Pancreas (tissue), 10 donors: ENCODE measurements at regions not wholly inside any gene's neighbourhood (a gene's known extent, or its start where the extent isn't known, plus 50 kb on each side); places are given as distances from the start of the nearest gene placed in this dataset.
A peak's percentile ranks its signal among the peaks of the same experiment; 100 is the strongest.

Experiments used
- ATAC-seq, 4 donors: fragments of 200-7000 bp; cut with Tn5 transposase; one replicate each; pipeline versions ENCODE4 v1.8.0 to v1.9.1; 2020; ENCODE audit warnings: mild to moderate bottlenecking in 4 of 4, moderate library complexity in 4 of 4
- DNase-seq, 6 donors: peaks; one replicate each; pipeline ENCODE4 v3.0.0-alpha.2; 2020
- FAIRE-seq: peaks from 2 replicates; lab custom pipeline; 2012; peaks lifted over from hg19 to GRCh38; lab: Jason Lieb, UNC
- H3K27ac ChIP-seq, 4 donors: fragments of 200-600 bp; sonication (generic); 1 replicate in 3 of 4; 2 replicates in 1 of 4; pipeline versions ENCODE4 v1.5.0 to v1.8.0; 2020
- H3K27me3 ChIP-seq, 4 donors: fragments of 200-600 bp; one replicate each; pipeline ENCODE4 v1.8.0; 2021
- H3K36me3 ChIP-seq, 3 donors: fragments of 200-600 bp; sonication (generic) in 1 of 3; one replicate each; pipeline versions ENCODE4 v1.5.0 to v1.8.0; 2020 to 2021
- H3K4me1 ChIP-seq, 3 donors: fragments of 200-600 bp; one replicate each; pipeline ENCODE4 v1.8.0; 2021
- H3K4me3 ChIP-seq, 4 donors: fragments of 200-600 bp; sonication (generic) in 2 of 4; one replicate each; pipeline versions ENCODE4 v1.5.0 to v1.8.0; 2020 to 2021
- H3K9me3 ChIP-seq, 4 donors: fragments of 200-600 bp; one replicate each; pipeline ENCODE4 v1.8.0; 2021
- WGBS, 2 donors: extraction: QIAGEN DNeasy Blood & Tissue Kit; methylation state at CpG; one replicate each; pipeline ENCODE4 v1.1.7; 2013; 5-methylcytosine and 5-hydroxymethylcytosine counted together
- intact Hi-C, 3 donors: fragments of 100-400 bp; cut with DNase I; formaldehyde crosslinking; loops; one replicate each; pipeline versions ENCODE4 v1.11.1 to v1.14.2; 2022
- TF ChIP-seq, protein P1 (sequence below), 4 donors: fragments of 200-600 bp; sonication (generic) in 3 of 4; IDR thresholded peaks; one replicate each; pipeline versions ENCODE4 v1.5.0 to v1.8.0; 2021; ENCODE audit warnings: antibody characterized with exemption in 4 of 4
- donor health status: healthy with polysubstance abuse.
- donor health status: DM: no; HTN: no; CAD: no; lungs with moderate emphysema.
- donor health status: DM: no; HTN: no; CAD: no.
- donor health status: control.
- donor health status: control.
- donor health status: Bipolar disorder and iron deficiency.
- donor health status: DM: yes; HTN: yes; CAD: no.
- donor health status: DM: no; HTN: no; CAD: no.
- donor health status: DM: no; HTN: no; CAD: no.
- donor health status: DM: yes; HTN: yes; CAD: no.

DNA sequence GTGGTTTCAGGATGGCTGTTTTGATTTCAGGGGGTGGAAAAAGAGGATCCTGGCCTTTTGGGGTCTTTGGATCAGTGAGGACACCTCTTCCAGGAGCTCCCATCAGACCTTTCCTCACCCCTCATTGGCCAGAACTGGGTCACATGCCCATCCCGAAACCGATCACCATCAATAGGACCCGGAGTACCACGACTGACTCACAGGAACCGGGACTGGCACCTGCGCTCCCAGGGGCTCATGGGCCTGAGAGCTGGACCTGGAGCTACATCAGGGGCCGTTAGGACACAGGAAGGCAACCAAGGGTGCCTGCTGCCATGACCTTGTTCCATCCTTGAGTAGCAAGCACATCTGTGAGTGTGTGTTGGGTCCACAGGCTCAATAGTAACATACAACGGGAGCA lies 180.4 kb downstream of the BMP7 start:
- intact Hi-C loops: loop anchor here in 1 of 3 donors (5.0 kb wide), 1 partner anchor 261 kb away; no protein-coding TSS in a partner anchor
- no peak overlapping the region for H3K27ac ChIP-seq
- no peak for FAIRE-seq
- 56 to 69% methylated on average over 8 of the region's 8 CpGs for WGBS, 2 donors
- no peak for DNase-seq
- ATAC-seq: no peak
- H3K4me3 ChIP-seq: no peak overlapping the region
- TF ChIP-seq, protein P1, sequence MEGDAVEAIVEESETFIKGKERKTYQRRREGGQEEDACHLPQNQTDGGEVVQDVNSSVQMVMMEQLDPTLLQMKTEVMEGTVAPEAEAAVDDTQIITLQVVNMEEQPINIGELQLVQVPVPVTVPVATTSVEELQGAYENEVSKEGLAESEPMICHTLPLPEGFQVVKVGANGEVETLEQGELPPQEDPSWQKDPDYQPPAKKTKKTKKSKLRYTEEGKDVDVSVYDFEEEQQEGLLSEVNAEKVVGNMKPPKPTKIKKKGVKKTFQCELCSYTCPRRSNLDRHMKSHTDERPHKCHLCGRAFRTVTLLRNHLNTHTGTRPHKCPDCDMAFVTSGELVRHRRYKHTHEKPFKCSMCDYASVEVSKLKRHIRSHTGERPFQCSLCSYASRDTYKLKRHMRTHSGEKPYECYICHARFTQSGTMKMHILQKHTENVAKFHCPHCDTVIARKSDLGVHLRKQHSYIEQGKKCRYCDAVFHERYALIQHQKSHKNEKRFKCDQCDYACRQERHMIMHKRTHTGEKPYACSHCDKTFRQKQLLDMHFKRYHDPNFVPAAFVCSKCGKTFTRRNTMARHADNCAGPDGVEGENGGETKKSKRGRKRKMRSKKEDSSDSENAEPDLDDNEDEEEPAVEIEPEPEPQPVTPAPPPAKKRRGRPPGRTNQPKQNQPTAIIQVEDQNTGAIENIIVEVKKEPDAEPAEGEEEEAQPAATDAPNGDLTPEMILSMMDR (IDR thresholded peaks at IDR 0.05): no peak
- peaks cover 0 to 2% (median 0%) of the 10 kb centered on the region in 4 donors for H3K27me3 ChIP-seq
- H3K4me1 ChIP-seq: no peaks in the 10 kb centered on the region
- no peaks in the 10 kb centered on the region for H3K36me3 ChIP-seq
- H3K9me3 ChIP-seq: no peaks in the 10 kb centered on the region

DNA sequence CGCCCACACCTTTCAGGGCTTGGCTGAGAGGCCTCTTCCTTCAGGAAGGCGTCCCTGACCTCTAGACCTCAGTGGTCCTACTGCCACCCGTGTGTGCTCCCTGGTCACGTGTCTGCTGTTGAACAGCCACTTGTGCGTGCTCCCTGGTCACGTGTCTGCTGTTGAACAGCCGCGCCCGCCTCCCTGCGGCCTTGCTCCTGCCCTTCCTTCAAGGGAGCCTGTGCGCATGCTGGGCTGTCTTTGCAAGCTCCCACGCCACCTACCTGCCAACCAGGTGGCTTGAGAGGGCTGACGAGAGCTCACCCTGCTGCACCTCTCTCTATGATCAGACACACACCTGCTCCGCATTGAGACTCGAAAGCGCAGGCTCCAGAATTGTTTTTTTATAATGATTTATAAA lies 179.3 kb downstream of the BMP7 start:
- Histone ChIP-seq H3K27me3 (peaks cover 0 to 2% (median 0%) of the 10 kb centered on the region in 4 donors), H3K4me1 (no peaks in the 10 kb centered on the region), H3K27ac (no peak overlapping the region), H3K36me3 (no peaks in the 10 kb centered on the region), H3K4me3 (no peak overlapping the region), H3K9me3 (no peaks in the 10 kb centered on the region)
- intact Hi-C loops: loop anchor here in 1 of 3 donors (5.0 kb wide), 1 partner anchor 260 kb away; no protein-coding TSS in a partner anchor
- 25 to 35% methylated on average over 16 of the region's 16 CpGs for WGBS, 2 donors
- ATAC-seq (no peak), DNase-seq (no peak), FAIRE-seq (no peak)
- TF ChIP-seq, protein P1 (IDR thresholded peaks at IDR 0.05): no peak

DNA sequence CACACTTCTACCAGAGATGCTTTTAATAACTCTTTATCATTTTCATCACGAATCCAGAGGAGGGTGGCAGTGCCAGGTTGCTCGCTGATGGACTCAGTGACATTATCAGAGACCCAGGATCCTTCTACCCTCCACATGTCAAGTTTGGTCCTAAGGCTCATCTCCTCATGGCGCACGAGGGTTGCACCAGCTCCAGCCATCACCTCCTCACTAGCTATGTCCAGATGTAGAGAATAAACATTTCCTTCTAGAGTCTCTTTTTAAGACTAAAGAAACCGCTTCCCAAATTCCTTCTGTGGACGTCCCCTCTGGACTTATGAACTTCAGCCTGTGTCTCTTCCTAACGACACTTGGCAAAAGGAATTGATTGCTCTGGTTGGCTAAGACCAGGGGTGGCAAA lies 178.7 kb downstream of the BMP7 start:
- intact Hi-C loops: loop anchor here in 1 of 3 donors (5.0 kb wide), 1 partner anchor 260 kb away; no protein-coding TSS in a partner anchor
- TF ChIP-seq, protein P1 (IDR thresholded peaks at IDR 0.05): no peak
- peaks cover 0 to 2% (median 0%) of the 10 kb centered on the region in 4 donors for H3K27me3 ChIP-seq
- H3K36me3 ChIP-seq: no peaks in the 10 kb centered on the region
- H3K4me1 ChIP-seq: no peaks in the 10 kb centered on the region
- ATAC-seq (no peak), FAIRE-seq (no peak), DNase-seq (no peak)
- no peaks in the 10 kb centered on the region for H3K9me3 ChIP-seq
- H3K27ac ChIP-seq: no peak overlapping the region
- no peak overlapping the region for H3K4me3 ChIP-seq
- WGBS, 2 donors: 66 to 74% methylated on average over 7 of the region's 7 CpGs

DNA sequence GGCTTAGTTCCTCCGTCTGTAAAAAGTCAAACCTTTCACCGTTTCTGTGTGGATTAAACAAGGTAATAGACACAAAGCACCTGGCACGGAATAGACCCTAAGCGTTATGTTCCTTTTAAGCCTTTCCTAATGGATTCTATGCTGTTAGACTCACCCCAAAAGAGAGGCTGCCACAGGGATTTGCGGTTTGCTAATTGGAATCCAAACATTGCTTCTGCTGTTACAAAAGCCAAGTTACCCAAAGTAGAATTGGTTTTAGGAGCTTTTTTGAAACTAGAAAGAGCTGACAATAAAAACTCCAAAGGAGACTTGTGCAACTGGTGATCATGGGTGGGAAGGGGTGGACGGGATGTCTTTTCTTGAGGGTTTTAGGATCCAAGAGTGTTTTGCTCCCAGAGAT lies 178.0 kb downstream of the BMP7 start:
- Histone ChIP-seq H3K27me3 (peaks cover 0 to 2% (median 0%) of the 10 kb centered on the region in 4 donors), H3K27ac (no peak overlapping the region), H3K4me3 (no peak overlapping the region), H3K36me3 (no peaks in the 10 kb centered on the region), H3K9me3 (no peaks in the 10 kb centered on the region), H3K4me1 (no peaks in the 10 kb centered on the region)
- TF ChIP-seq, protein P1 (IDR thresholded peaks at IDR 0.05): no peak
- DNase-seq: no peak
- ATAC-seq: no peak
- intact Hi-C loops: loop anchor here in 1 of 3 donors (5.0 kb wide), 1 partner anchor 259 kb away; no protein-coding TSS in a partner anchor
- 35 to 51% methylated on average over 6 of the region's 6 CpGs for WGBS, 2 donors
- FAIRE-seq: no peak

DNA sequence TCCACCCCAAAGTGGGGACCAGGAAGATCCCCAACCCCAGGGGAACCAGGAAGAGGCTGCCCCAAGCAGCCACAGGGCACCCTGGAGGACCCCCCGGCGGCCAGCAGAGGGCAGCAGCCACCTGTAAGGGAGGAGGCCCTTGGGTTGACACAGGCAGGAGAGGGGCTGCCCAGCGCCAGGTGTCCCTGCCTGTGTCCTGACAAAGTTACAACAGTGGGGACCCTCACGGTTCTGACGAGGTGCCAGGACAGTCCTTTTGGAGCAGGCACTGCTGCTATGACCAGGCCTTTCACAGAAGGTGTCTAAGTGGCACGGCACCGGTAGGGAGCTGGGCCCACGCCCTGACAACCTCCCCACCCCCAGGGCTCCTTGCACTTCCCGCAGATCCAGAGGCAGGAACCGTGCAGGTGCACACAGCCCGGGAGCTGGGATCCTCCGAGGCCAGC lies 176.7 kb downstream of the BMP7 start:
- H3K4me3 ChIP-seq: no peak overlapping the region
- no peaks in the 10 kb centered on the region for H3K4me1 ChIP-seq
- FAIRE-seq: no peak
- H3K36me3 ChIP-seq: no peaks in the 10 kb centered on the region
- 9 to 12% methylated on average over 12 of the region's 12 CpGs for WGBS, 2 donors
- peaks cover 0 to 2% (median 0%) of the 10 kb centered on the region in 4 donors for H3K27me3 ChIP-seq
- intact Hi-C loops: loop anchor here in 2 of 3 donors (5.0 kb wide), 1 partner anchor 258 kb away; no protein-coding TSS in a partner anchor
- TF ChIP-seq, protein P1 (IDR thresholded peaks at IDR 0.05): peak; percentile 89 to 91 (median 91)
- H3K27ac ChIP-seq: no peak overlapping the region
- no peaks in the 10 kb centered on the region for H3K9me3 ChIP-seq
- peak; percentile 86 to 93 (median 92) for ATAC-seq
- DNase-seq: peak; percentile 46 to 92 (median 76)
